ENCODE measurements at regions not wholly inside any gene's neighbourhood (a gene's known extent, or its start where the extent isn't known, plus 50 kb on each side); places are given as distances from the start of the nearest gene placed in this dataset.

DNA sequence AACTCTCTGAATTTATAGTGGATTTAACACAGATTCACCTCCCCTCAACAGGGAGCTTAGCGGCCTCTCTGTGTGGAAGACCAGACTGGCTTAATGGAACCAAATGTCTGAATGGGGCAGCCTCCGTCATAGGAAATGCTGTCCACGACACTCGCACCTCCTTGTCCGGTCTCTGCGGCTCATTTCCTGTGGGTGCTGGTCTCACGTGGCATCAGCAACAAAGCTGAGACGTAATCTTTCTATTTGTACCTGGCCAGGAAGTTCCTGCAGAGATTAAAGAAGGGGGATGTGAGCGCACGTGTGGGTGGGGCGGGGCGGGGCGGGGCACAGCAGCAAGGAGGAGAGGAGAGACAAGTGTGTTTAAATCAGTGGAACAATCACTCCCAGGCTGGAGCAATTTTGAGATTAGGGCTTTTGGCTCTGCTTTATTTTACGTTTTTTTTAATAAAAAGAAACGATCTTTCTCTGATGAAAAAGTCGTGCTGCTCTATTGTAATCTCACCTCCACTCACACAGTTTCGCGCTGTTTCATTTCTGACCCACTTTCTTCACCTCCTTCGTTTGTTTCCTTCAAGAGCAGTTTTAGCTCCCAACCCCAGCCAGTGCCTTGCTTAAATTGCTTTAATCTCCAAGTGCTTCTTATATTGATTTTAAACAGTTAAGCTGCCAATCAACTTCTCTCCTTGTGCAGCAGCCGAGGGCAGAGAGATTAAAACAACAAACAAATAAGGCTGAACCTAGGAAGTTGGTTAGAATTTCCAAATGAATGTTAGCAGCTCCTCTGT, 132.2 kb upstream of the ASTN2 start (continued):
- TF ChIP-seq NR2C1 (IDR thresholded peaks at IDR 0.05) (no peak), MTA3 (IDR thresholded peaks at IDR 0.05; ENCODE audit: borderline replicate concordance, low read length) (no peak)

DNA sequence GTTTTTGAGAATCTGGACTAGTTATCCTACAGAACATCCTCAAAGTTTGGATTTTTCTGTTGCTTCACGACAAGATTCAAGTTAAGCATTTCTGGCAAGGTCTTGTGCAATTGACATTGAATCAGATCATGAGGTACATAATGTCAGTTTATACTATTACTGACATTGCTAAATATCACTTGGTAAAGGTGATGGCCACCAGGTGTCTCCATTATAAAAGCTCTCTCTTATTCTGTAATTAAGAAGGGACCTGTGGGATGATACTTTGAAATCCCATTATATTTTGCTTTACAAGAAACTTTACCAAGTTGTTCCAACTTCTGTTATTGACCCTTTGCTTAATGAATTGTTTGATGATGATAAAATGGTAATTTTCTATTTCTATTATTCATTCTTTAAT, 131.0 kb upstream of the ASTN2 start:
- intact Hi-C loops (cut with micrococcal nuclease; ENCODE audit: unreplicated experiment) = no loop called here
- no peak for DNase-seq (ENCODE audit: low read depth, low spot score)
- Histone ChIP-seq H3K36me3 (ENCODE audit: control insufficient read depth in 2 of 2, insufficient read depth in 2 of 2, low read length in 1 of 2) (no peaks in the 10 kb centered on the region), H2AFZ (ENCODE audit: control insufficient read depth, low read depth, low read length) (no peak overlapping the region), H3K79me2 (ENCODE audit: control insufficient read depth, insufficient read depth, low read length) (no peaks in the 10 kb centered on the region), H3K27me3 (replicated peaks in 1 of 2; ENCODE audit: control insufficient read depth in 2 of 2, insufficient read depth in 2 of 2, low read length in 1 of 2) (no peaks in the 10 kb centered on the region), H3K4me1 (ENCODE audit: control insufficient read depth, insufficient read depth, low read length) (no peaks in the 10 kb centered on the region), H3K4me3 (no peak overlapping the region), H3K9me3 (replicated peaks; ENCODE audit: control insufficient read depth, insufficient read depth, low read length) (no peaks in the 10 kb centered on the region), H3K27ac (ENCODE audit: control insufficient read depth, insufficient read depth) (no peak overlapping the region), H3K4me2 (ENCODE audit: control insufficient read depth, insufficient read depth) (no peak overlapping the region), H4K20me1 (ENCODE audit: control insufficient read depth, insufficient read depth) (no peaks in the 10 kb centered on the region), H3K9ac (ENCODE audit: control insufficient read depth, insufficient read depth, low read length) (no peak overlapping the region)
- WGBS (ENCODE audit: insufficient coverage, insufficient replicate concordance, low lambda C conversion rate, missing lambda C conversion rate) = 0% methylated on average over 1 of the region's 1 CpG
- RAD21 ChIA-PET (ENCODE audit: unreplicated experiment) = no interaction called here
- POLR2A ChIA-PET = no interaction called here
- in situ Hi-C loops (cut with MboI) = no loop called here
- no TSS peak for BruUV-seq (replicated peaks)
- CTCF ChIA-PET = no interaction called here
- SMC1A ChIA-PET (ENCODE audit: uncharacterized antibody, unreplicated experiment) = no interaction called here
- no peak for FAIRE-seq
- ATAC-seq = no peak
- TF ChIP-seq STAT3 (IDR thresholded peaks at IDR 0.05; ENCODE audit: low read depth, low read length) (no peak), POLR2A (IDR thresholded peaks at IDR 0.05; ENCODE audit: low read depth, low read length) (no peak), ZZZ3 (IDR thresholded peaks at IDR 0.05; ENCODE audit: control insufficient read depth, insufficient read length, low read depth) (no peak), PAX8 (IDR thresholded peaks at IDR 0.05) (no peak), RCOR1 (conservative IDR thresholded peaks at IDR 0.05; ENCODE audit: low read depth, low read length) (no peak), BCL11A (IDR thresholded peaks at IDR 0.05; ENCODE audit: low read depth, low read length) (no peak), ZSCAN29 (IDR thresholded peaks at IDR 0.05) (no peak)
- TF ChIP-seq, protein P1, sequence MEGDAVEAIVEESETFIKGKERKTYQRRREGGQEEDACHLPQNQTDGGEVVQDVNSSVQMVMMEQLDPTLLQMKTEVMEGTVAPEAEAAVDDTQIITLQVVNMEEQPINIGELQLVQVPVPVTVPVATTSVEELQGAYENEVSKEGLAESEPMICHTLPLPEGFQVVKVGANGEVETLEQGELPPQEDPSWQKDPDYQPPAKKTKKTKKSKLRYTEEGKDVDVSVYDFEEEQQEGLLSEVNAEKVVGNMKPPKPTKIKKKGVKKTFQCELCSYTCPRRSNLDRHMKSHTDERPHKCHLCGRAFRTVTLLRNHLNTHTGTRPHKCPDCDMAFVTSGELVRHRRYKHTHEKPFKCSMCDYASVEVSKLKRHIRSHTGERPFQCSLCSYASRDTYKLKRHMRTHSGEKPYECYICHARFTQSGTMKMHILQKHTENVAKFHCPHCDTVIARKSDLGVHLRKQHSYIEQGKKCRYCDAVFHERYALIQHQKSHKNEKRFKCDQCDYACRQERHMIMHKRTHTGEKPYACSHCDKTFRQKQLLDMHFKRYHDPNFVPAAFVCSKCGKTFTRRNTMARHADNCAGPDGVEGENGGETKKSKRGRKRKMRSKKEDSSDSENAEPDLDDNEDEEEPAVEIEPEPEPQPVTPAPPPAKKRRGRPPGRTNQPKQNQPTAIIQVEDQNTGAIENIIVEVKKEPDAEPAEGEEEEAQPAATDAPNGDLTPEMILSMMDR (IDR thresholded peaks at IDR 0.05 in 2 of 3, conservative IDR thresholded peaks at IDR 0.05 in 1 of 3; ENCODE audit: control insufficient read depth in 2 of 3, extremely low read depth in 1 of 3, insufficient read depth in 1 of 3, low read depth in 3 of 3, low read length in 3 of 3) = no peak; a peak in 1 of 6 replicates
- TF ChIP-seq, protein P2, sequence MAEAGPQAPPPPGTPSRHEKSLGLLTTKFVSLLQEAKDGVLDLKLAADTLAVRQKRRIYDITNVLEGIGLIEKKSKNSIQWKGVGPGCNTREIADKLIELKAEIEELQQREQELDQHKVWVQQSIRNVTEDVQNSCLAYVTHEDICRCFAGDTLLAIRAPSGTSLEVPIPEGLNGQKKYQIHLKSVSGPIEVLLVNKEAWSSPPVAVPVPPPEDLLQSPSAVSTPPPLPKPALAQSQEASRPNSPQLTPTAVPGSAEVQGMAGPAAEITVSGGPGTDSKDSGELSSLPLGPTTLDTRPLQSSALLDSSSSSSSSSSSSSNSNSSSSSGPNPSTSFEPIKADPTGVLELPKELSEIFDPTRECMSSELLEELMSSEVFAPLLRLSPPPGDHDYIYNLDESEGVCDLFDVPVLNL (IDR thresholded peaks at IDR 0.05; ENCODE audit: low read depth, low read length) = no peak
- TF ChIP-seq, protein P3, sequence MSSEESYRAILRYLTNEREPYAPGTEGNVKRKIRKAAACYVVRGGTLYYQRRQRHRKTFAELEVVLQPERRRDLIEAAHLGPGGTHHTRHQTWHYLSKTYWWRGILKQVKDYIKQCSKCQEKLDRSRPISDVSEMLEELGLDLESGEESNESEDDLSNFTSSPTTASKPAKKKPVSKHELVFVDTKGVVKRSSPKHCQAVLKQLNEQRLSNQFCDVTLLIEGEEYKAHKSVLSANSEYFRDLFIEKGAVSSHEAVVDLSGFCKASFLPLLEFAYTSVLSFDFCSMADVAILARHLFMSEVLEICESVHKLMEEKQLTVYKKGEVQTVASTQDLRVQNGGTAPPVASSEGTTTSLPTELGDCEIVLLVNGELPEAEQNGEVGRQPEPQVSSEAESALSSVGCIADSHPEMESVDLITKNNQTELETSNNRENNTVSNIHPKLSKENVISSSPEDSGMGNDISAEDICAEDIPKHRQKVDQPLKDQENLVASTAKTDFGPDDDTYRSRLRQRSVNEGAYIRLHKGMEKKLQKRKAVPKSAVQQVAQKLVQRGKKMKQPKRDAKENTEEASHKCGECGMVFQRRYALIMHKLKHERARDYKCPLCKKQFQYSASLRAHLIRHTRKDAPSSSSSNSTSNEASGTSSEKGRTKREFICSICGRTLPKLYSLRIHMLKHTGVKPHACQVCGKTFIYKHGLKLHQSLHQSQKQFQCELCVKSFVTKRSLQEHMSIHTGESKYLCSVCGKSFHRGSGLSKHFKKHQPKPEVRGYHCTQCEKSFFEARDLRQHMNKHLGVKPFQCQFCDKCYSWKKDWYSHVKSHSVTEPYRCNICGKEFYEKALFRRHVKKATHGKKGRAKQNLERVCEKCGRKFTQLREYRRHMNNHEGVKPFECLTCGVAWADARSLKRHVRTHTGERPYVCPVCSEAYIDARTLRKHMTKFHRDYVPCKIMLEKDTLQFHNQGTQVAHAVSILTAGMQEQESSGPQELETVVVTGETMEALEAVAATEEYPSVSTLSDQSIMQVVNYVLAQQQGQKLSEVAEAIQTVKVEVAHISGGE (CRISPR knock-in tag; IDR thresholded peaks at IDR 0.05) = no peak
- TF ChIP-seq, protein P4, sequence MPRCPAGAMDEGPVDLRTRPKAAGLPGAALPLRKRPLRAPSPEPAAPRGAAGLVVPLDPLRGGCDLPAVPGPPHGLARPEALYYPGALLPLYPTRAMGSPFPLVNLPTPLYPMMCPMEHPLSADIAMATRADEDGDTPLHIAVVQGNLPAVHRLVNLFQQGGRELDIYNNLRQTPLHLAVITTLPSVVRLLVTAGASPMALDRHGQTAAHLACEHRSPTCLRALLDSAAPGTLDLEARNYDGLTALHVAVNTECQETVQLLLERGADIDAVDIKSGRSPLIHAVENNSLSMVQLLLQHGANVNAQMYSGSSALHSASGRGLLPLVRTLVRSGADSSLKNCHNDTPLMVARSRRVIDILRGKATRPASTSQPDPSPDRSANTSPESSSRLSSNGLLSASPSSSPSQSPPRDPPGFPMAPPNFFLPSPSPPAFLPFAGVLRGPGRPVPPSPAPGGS (IDR thresholded peaks at IDR 0.05; ENCODE audit: borderline replicate concordance, insufficient read depth, low read depth, low read length, poor library complexity, severe bottlenecking) = no peak
